ENCODE measurements at regions not wholly inside any gene's neighbourhood (a gene's known extent, or its start where the extent isn't known, plus 50 kb on each side); places are given as distances from the start of the nearest gene placed in this dataset.

- no peak for TF ChIP-seq CTCF (IDR thresholded peaks at IDR 0.05; ENCODE audit: low read length, missing control alignments)
- H3K4me3 ChIP-seq (replicated peaks; ENCODE audit: low read depth, low read length), result no peak overlapping the region
- DNase-seq (ENCODE audit: low read depth), result no peak
These were observed 486.1 kb upstream of the ID2 start for GRCh38 chr2:8195784-8196183.

GRCh38 chr2:8196316-8196715, 485.5 kb upstream of the ID2 start:
- H3K4me3 ChIP-seq (replicated peaks; ENCODE audit: low read depth, low read length), result no peak overlapping the region
- no peak for TF ChIP-seq CTCF (IDR thresholded peaks at IDR 0.05; ENCODE audit: low read length, missing control alignments)
- DNase-seq (ENCODE audit: low read depth), result no peak

- no peak for TF ChIP-seq CTCF (IDR thresholded peaks at IDR 0.05; ENCODE audit: low read length, missing control alignments)
- DNase-seq (ENCODE audit: low read depth), result no peak
- H3K4me3 ChIP-seq (replicated peaks; ENCODE audit: low read depth, low read length), result no peak overlapping the region
These were observed 484.8 kb upstream of the ID2 start for GRCh38 chr2:8197101-8197500.

GRCh38 chr2:8197825-8198224, 484.0 kb upstream of the ID2 start:
- DNase-seq (ENCODE audit: low read depth), result no peak
- TF ChIP-seq CTCF (IDR thresholded peaks at IDR 0.05; ENCODE audit: low read length, missing control alignments), result no peak
- no peak overlapping the region for H3K4me3 ChIP-seq (replicated peaks; ENCODE audit: low read depth, low read length)

GRCh38 chr2:8198766-8199382, 483.0 kb upstream of the ID2 start:
- no peak overlapping the region for H3K4me3 ChIP-seq (replicated peaks; ENCODE audit: low read depth, low read length)
- no peak for DNase-seq (ENCODE audit: low read depth)
- no peak for TF ChIP-seq CTCF (IDR thresholded peaks at IDR 0.05; ENCODE audit: low read length, missing control alignments)

- no peak for DNase-seq (ENCODE audit: low read depth)
- TF ChIP-seq CTCF (IDR thresholded peaks at IDR 0.05; ENCODE audit: low read length, missing control alignments), result no peak
- H3K4me3 ChIP-seq (replicated peaks; ENCODE audit: low read depth, low read length), result no peak overlapping the region
These were observed 479.7 kb upstream of the ID2 start for GRCh38 chr2:8202132-8202531.

- peak overlapping the region; percentile 30 for H3K4me3 ChIP-seq (replicated peaks; ENCODE audit: low read depth, low read length)
- peak; percentile 66 for DNase-seq (ENCODE audit: low read depth)
These were observed 478.5 kb upstream of the ID2 start for GRCh38 chr2:8203364-8203763.

More at GRCh38 chr2:8203364-8203763, 478.5 kb upstream of the ID2 start:
- no peak for TF ChIP-seq CTCF (IDR thresholded peaks at IDR 0.05; ENCODE audit: low read length, missing control alignments)

Measured in fibroblast of pulmonary artery (primary cell).